Right ventricle myocardium inferior (tissue), 1 donor: ENCODE measurements at regions not wholly inside any gene's neighbourhood (a gene's known extent, or its start where the extent isn't known, plus 50 kb on each side); places are given as distances from the start of the nearest gene placed in this dataset.

Source experiments
- ATAC-seq: fragments of 200-7000 bp; cut with Tn5 transposase; one replicate; pipeline ENCODE4 v1.9.1; 2020; ENCODE audit warnings: mild to moderate bottlenecking, moderate library complexity
- DNase-seq: peaks from one replicate; pipeline ENCODE4 v3.0.0; 2021; ENCODE audit errors: missing footprints
- intact Hi-C: fragments of 100-400 bp; cut with DNase I; formaldehyde crosslinking; loops from one replicate; pipeline ENCODE4 v1.11.0; 2022
- donor health status: DM: no; HTN: yes; CAD: no; lungs with severe emphysema.

- DNase-seq: no peak
- intact Hi-C loops: loop anchor here (2.0 kb wide), 1 partner anchor 50 kb away; no protein-coding TSS in a partner anchor
- no peak for ATAC-seq
Observed at GRCh38 chr13:91134803-91135184, 212.7 kb upstream of the MIR17HG start.

DNA sequence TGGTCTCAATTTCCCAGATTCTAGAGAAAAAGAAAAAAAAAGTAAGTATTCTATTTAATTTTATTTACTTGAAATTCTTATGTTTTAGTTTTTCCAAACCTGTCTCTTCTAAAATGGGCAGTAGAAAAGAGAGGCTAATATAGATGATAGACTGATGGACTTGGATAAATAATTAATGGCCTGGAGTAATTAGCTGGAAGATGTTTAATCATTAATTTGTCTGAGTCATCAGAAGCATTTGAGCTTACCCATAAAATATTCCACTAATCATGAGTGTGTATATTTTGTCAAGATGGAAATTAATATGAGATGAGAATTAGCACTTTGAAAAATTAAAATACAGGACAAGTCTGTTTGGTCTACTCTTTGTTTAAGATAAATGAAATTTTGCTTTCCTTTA lies 212.1 kb upstream of the MIR17HG start:
- DNase-seq: no peak
- intact Hi-C loops: loop anchor here (2.0 kb wide), 1 partner anchor 49 kb away; no protein-coding TSS in a partner anchor
- no peak for ATAC-seq

GRCh38 chr13:91135968-91136367 lies 211.5 kb upstream of the MIR17HG start:
- no peak for ATAC-seq
- no peak for DNase-seq
- intact Hi-C loops: loop anchor here (2.0 kb wide), 1 partner anchor 49 kb away; no protein-coding TSS in a partner anchor

- no peak for ATAC-seq
- no peak for DNase-seq
- intact Hi-C loops: no loop called here
Observed at GRCh38 chr13:91136806-91137205, 210.7 kb upstream of the MIR17HG start.

DNA sequence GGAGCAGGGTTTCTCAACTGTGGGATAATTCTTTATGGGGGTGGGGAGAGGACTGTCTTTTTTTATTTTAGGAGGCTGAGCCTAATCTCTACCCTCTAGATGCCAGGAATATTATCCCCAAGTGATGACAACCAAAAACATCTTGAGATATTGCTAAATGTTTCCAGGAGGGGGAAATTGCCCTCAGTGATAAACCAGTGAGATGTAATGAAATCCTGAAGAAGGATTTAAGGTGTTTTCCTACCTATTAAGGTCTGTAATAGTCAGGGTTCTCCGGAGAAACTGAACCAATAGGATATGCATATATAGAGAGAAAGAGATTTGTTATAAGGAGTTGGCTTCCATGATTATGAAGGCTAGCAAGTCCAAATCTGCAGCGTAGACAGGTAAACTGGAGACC lies 208.3 kb upstream of the MIR17HG start:
- DNase-seq: no peak
- no peak for ATAC-seq
- intact Hi-C loops: no loop called here

DNA sequence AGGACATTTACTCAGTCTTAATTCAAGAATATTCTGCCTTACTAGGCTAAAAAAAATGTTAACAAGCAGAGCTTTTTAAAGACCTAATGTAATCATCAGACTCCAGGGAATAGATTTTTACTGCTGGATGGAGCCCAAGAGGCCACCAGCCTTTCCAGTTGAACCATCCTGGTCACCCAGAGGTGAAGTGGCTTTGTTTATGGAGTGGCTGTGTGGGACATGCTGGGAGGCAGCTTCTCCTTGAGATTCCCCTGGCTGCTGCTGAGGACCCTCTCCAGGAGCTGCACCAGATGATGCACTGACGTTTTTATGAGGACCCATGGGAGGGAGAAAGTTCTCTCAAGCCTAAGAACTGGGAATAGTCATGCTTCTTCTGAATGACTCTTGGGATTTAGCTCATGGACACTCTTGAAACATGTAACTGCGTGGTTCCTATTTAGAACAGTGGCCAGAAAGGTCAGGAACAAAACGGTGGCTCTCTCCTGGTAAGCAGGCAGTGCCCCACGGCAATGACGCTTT lies 205.9 kb upstream of the MIR17HG start:
- intact Hi-C loops: no loop called here
- ATAC-seq (no peak), DNase-seq (no peak)

DNA sequence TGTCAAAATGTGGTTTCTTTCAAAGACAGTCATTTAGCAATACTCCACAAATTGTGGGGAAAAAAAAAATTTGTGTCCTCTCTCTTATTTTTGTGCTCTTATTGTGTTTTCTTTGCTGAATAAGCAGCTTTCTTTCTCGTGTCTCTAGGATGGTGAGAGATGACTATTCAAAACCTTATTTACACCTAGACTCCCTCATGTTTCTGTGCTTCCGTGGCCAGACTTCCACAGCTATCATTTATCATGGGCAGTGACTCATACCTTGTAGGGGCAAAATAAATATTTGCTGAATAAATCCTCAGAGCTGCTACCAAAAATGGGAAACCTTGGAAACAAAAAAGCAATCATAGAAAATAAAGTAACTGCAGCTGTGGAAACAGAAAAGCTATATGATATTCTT lies 204.9 kb upstream of the MIR17HG start:
- ATAC-seq: no peak
- no peak for DNase-seq
- intact Hi-C loops: no loop called here

GRCh38 chr13:91144054-91144453 lies 203.4 kb upstream of the MIR17HG start:
- ATAC-seq: peak; percentile 60
- DNase-seq: no peak
- intact Hi-C loops: no loop called here

DNA sequence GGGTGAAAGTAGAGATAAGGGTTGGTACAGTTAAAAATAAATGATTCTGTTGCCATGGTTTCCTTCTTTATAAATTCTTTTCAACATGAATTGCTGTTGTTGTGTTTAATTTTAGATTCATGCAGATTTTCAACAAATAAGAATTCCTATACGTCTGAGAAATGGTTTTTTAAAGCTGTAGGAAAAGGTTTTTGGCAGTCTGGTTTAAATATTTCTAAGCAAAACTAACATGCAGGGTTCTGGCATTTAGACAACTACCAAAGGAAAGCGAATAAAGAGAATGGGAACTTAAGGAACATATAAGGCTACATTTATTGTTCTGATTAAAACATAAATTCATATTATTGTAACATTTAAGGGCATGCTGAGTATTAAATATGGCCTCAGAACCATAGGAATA lies 203.0 kb upstream of the MIR17HG start:
- DNase-seq (no peak), ATAC-seq (no peak)
- intact Hi-C loops: no loop called here

DNA sequence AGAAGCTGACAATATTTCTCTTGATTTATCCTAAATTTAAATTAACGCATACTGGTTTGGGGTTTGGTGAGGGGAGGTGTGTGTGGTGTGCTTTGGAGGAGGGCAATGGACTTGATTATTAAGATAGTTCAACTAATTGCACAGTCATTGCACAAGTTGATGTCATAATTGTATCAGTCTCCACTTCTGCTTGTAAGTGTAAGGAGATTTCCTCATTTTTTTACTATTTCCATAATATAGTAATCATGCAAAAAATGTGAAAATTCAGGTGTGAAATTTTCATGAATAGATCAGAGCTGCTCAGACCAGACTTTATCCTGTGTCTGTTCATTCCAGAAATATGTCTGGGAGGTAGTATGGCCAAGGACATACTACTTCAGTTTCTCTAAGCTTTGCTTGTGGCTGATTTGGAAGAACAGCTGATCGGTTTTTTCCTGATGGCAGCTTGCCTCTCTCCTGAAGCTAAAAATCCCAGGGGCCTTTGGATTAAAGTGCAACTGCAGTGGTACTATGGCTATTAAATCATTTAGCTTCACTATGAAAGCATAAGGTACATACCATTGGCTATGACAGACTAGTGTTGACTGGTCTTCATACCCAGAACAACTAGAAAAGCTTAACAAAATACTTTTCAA lies 201.8 kb upstream of the MIR17HG start:
- intact Hi-C loops: no loop called here
- DNase-seq (no peak), ATAC-seq (no peak)

DNA sequence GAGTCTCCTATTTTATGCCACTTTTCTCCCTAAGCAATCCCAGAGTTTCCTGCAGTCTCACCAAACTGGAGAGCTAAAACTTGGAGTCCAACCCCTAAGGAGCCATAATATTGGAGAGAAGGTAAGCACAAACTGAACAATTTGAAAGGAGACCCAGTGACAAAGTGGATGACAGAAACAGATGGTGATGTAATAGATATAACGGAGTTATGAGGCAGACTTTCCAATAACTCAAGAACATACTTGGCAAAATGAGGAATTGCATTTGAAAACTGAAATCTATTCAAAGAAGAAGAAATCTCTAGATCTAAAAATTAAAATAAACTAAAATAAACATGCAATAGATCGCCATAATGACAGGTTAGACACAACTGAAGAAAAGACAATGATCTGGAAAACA lies 200.9 kb upstream of the MIR17HG start:
- DNase-seq: no peak
- no peak for ATAC-seq
- intact Hi-C loops: no loop called here

DNA sequence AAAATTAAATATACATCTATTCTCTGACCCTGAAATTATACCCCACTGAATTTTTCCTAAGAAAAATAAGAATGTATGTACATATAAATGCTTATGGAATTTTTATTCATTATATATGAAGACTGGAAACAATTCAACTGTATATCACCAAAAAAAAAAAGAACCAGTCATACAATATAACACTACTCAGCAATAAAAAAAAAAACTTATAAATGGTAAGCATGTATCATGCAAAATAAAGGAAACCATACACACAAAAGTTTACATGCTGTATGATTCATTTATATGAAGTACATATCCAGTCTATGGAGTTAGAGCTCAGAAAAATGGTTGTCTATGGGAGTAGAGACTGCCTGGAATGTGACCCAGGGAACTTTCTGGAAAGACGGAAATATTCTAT lies 199.4 kb upstream of the MIR17HG start:
- no peak for DNase-seq
- intact Hi-C loops: no loop called here
- no peak for ATAC-seq

DNA sequence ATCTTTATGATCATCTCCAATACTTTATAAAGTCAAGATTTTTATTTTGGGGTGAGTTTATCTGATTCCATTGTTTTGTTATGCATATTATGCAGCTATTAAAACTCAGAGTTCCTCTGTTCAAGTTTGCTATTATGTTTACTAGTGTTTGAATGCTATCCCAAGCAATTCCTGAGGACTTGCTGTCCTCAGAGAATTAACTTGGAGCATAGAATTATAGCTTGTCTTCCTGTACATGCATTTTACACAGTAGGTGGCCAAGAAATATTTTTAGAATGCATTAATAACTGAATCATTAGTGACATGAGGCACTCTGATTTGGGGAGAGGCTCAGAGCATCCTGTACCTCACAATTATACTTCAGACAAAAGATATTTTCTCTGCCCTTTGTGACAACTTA lies 195.6 kb upstream of the MIR17HG start:
- intact Hi-C loops: no loop called here
- DNase-seq (no peak), ATAC-seq (no peak)

GRCh38 chr13:91153372-91153771 lies 194.1 kb upstream of the MIR17HG start:
- DNase-seq (no peak), ATAC-seq (no peak)
- intact Hi-C loops: no loop called here

GRCh38 chr13:91154558-91155353 lies 192.7 kb upstream of the MIR17HG start:
- peak; percentile 72 for ATAC-seq
- no peak for DNase-seq
- intact Hi-C loops: no loop called here

DNA sequence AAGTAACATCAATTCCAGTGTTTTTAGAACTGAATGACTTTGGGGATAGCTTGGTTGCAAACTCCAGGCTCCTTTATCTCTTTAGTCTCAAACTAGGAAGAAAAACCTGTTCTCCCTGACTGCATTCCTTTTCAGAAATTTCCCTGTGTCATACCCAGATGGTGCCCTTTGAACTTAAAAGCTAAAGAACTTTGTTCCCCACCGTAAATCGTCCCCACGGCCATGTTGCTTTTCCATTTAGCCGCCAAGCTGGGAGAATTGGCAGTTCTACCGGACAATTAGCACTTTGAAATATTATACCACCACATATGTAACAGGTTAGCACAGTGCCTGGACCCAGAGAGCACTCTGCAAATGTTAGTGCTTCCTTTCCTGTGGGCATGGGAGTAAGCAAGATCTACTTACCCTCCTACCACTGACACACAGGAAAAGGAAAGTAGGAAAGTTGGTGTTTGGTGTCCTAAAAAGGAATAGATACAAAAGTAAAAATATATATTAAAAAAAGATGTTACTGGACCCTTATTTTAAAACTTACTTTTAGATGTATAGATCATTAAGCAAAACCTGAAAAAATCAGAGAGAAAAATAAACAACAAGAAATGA lies 191.9 kb upstream of the MIR17HG start:
- intact Hi-C loops: no loop called here
- DNase-seq (no peak), ATAC-seq (no peak)

GRCh38 chr13:91157273-91158016 lies 190.0 kb upstream of the MIR17HG start:
- intact Hi-C loops: no loop called here
- ATAC-seq (no peak), DNase-seq (no peak)

DNA sequence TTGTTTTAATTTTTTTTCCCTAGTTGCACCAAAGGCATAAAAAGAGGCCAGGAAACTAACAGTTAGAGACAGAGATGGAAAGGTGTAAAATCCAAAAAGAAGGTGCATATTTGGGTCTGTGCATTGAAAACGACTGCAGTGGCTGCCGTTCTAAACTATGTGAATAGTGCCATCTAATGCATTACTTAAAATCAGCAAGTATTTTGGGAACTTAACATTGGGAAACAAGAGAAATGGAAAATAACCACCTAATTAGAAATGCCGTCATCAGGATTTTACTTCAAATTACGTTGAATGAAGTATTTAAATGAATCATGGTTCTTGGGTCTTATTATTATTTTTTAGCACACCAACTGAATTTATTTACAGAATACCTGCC lies 189.5 kb upstream of the MIR17HG start:
- intact Hi-C loops: no loop called here
- no peak for ATAC-seq
- DNase-seq: no peak

GRCh38 chr13:91162180-91162579 lies 185.3 kb upstream of the MIR17HG start:
- no peak for ATAC-seq
- no peak for DNase-seq
- intact Hi-C loops: no loop called here
